CD4-positive, alpha-beta T cell (primary cell): ENCODE measurements at regions not wholly inside any gene's neighbourhood (a gene's known extent, or its start where the extent isn't known, plus 50 kb on each side); places are given as distances from the start of the nearest gene placed in this dataset.
"Not testable (repeated sequence)": the region's sequence is repeated elsewhere in the genome, so short reads cannot be mapped to it uniquely, and the experiment has no call there.

Experiments
- ATAC-seq: fragments of 200-7000 bp; cut with Tn5 transposase; one replicate; pipeline ENCODE4 v1.10.0; 2022; ENCODE audit warnings: mild to moderate bottlenecking; ENCODE audit not compliant: poor library complexity
- CTCF ChIA-PET: fragments of 350-600 bp; sonication (Branson Sonifier 250); formaldehyde crosslinking; loops from one replicate; lab custom pipeline; 2021; ENCODE audit warnings: antibody characterized with exemption, inconsistent platforms; lab: Charles Lee
- POLR2A ChIA-PET: fragments of 350-600 bp; sonication (Branson Sonifier 250); formaldehyde crosslinking; loops from one replicate; lab custom pipeline; 2021; ENCODE audit warnings: antibody characterized with exemption, inconsistent platforms; lab: Charles Lee
- DNase-seq, 14 experiments: peaks; one replicate each; pipeline ENCODE4 v3.0.0-alpha.2; 2013 to 2020; ENCODE audit warnings: mixed read lengths in 2 of 14
- H3K27ac ChIP-seq, 2 donors: one replicate each; pipeline versions ENCODE4 v1.5.1 to v1.7.0; 2013; ENCODE audit warnings: low read length in 2 of 2, low read depth in 1 of 2, mild to moderate bottlenecking in 1 of 2
- H3K27me3 ChIP-seq, 2 experiments: 1 replicate in 1 of 2; 2 replicates in 1 of 2; pipeline versions ENCODE4 v1.6.1 to v1.7.0; 2013; ENCODE audit warnings: low read length in 2 of 2, control low read depth in 1 of 2, mild to moderate bottlenecking in 1 of 2, moderate library complexity in 1 of 2; ENCODE audit not compliant: insufficient read depth in 2 of 2, control insufficient read depth in 1 of 2
- H3K36me3 ChIP-seq: one replicate; pipeline ENCODE4 v1.6.1; 2013; ENCODE audit warnings: low read length, control low read depth; ENCODE audit not compliant: insufficient read depth
- H3K4me1 ChIP-seq: one replicate; pipeline ENCODE4 v1.6.1; 2013; ENCODE audit warnings: low read length, control low read depth; ENCODE audit not compliant: insufficient read depth
- H3K4me3 ChIP-seq: one replicate; pipeline ENCODE4 v1.5.1; 2013; ENCODE audit warnings: mild to moderate bottlenecking, low read length, moderate library complexity
- H3K9me3 ChIP-seq, 2 experiments: 1 replicate in 1 of 2; 2 replicates in 1 of 2; pipeline versions ENCODE4 v1.6.1 to v1.7.0; 2013; ENCODE audit warnings: low read length in 2 of 2, mild to moderate bottlenecking in 2 of 2, control low read depth in 1 of 2, moderate library complexity in 1 of 2; ENCODE audit not compliant: control insufficient read depth in 1 of 2, insufficient read depth in 1 of 2
- H3K27ac Mint-ChIP-seq: one replicate; pipeline ENCODE4 v1.8.0; 2020; ENCODE audit warnings: mixed read lengths
- H3K27me3 Mint-ChIP-seq: one replicate; pipeline ENCODE4 v1.8.0; 2021; ENCODE audit warnings: mixed read lengths
- H3K36me3 Mint-ChIP-seq: one replicate; pipeline ENCODE4 v1.8.0; 2021; ENCODE audit warnings: low read depth, mixed read lengths
- H3K4me1 Mint-ChIP-seq: one replicate; pipeline ENCODE4 v1.8.0; 2021; ENCODE audit warnings: low read depth, mixed read lengths
- H3K4me3 Mint-ChIP-seq: one replicate; pipeline ENCODE4 v1.8.0; 2020; ENCODE audit warnings: mild to moderate bottlenecking, mixed read lengths
- H3K9me3 Mint-ChIP-seq: one replicate; pipeline ENCODE4 v1.8.0; 2020; ENCODE audit warnings: mixed read lengths
- intact Hi-C, 2 experiments: fragments of 100-400 bp; cut with DNase I in 1 of 2; cut with micrococcal nuclease in 1 of 2; formaldehyde crosslinking; loops; one replicate each; pipeline versions ENCODE4 v1.15.1 to v1.9.0; 2023 to 2025; cut with DNase I, micrococcal nuclease
- TF ChIP-seq, protein P1 (sequence below): fragments of 200-600 bp; IDR thresholded peaks from one replicate; pipeline ENCODE4 v1.8.0; 2022; ENCODE audit warnings: antibody characterized with exemption, mild to moderate bottlenecking

DNA sequence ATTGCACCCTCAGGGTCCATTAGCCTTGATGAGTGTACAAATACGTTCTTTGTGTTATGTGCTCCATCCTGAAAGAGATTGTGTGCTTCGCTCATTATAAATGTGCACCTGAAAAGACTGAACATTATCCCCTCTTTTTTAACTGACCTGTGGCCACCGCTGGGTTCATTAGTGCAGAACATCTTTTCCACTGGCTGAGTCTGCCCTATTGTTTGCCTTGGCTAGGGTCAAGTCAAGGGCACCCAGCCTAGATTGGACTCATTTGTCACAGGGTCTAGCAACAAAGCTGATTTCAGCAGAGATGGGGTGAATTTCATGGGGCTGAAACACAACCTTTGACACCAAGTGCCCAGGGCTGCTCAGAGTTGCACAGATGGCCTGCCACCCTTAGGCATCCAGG lies 764.1 kb upstream of the ARRDC3 start:
- no peak overlapping the region for H3K27ac Mint-ChIP-seq
- H3K4me3 ChIP-seq, result no peak overlapping the region
- DNase-seq (no peak), ATAC-seq (no peak)
- no peaks in the 10 kb centered on the region for H3K36me3 Mint-ChIP-seq
- H3K27ac ChIP-seq, result no peak overlapping the region
- POLR2A ChIA-PET, result no interaction called here
- no peak overlapping the region for H3K4me3 Mint-ChIP-seq
- no peaks in the 10 kb centered on the region for H3K27me3 Mint-ChIP-seq
- H3K4me1 Mint-ChIP-seq, result no peaks in the 10 kb centered on the region
- no peaks in the 10 kb centered on the region for H3K9me3 ChIP-seq
- CTCF ChIA-PET, result no interaction called here
- no peaks in the 10 kb centered on the region for H3K27me3 ChIP-seq
- no peaks in the 10 kb centered on the region for H3K9me3 Mint-ChIP-seq
- TF ChIP-seq, protein P1, sequence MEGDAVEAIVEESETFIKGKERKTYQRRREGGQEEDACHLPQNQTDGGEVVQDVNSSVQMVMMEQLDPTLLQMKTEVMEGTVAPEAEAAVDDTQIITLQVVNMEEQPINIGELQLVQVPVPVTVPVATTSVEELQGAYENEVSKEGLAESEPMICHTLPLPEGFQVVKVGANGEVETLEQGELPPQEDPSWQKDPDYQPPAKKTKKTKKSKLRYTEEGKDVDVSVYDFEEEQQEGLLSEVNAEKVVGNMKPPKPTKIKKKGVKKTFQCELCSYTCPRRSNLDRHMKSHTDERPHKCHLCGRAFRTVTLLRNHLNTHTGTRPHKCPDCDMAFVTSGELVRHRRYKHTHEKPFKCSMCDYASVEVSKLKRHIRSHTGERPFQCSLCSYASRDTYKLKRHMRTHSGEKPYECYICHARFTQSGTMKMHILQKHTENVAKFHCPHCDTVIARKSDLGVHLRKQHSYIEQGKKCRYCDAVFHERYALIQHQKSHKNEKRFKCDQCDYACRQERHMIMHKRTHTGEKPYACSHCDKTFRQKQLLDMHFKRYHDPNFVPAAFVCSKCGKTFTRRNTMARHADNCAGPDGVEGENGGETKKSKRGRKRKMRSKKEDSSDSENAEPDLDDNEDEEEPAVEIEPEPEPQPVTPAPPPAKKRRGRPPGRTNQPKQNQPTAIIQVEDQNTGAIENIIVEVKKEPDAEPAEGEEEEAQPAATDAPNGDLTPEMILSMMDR, result no peak
- intact Hi-C loops, result no loop called here
- H3K4me1 ChIP-seq, result no peaks in the 10 kb centered on the region
- no peaks in the 10 kb centered on the region for H3K36me3 ChIP-seq

DNA sequence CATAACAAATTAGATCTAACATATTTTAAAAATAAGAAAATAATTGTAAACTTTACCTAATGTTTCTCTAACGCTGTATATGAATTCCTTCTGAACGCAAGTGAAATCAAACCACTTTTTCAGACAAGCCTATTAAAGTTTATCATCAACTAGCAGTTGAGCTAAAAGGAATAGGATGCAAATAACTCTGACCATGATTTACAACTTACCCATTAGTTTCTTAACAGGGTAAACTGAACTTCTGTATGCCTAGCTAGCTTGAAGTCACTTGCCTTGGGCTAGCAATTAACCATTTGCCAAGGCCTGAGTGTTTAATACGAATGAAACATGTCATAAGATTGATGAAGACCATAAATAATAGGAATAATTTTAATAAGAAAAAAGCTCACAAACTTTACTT lies 762.7 kb upstream of the ARRDC3 start:
- ATAC-seq, result no peak
- Mint-ChIP-seq H3K27me3 (no peaks in the 10 kb centered on the region), H3K36me3 (no peaks in the 10 kb centered on the region), H3K4me3 (no peak overlapping the region), H3K9me3 (no peaks in the 10 kb centered on the region), H3K4me1 (no peaks in the 10 kb centered on the region), H3K27ac (no peak overlapping the region)
- TF ChIP-seq, protein P1, result no peak
- Histone ChIP-seq H3K4me1 (no peaks in the 10 kb centered on the region), H3K27ac (no peak overlapping the region), H3K9me3 (no peaks in the 10 kb centered on the region), H3K4me3 (no peak overlapping the region), H3K27me3 (no peaks in the 10 kb centered on the region), H3K36me3 (no peaks in the 10 kb centered on the region)
- intact Hi-C loops, result no loop called here
- no peak for DNase-seq
- ChIA-PET CTCF (no interaction called here), POLR2A (no interaction called here)

DNA sequence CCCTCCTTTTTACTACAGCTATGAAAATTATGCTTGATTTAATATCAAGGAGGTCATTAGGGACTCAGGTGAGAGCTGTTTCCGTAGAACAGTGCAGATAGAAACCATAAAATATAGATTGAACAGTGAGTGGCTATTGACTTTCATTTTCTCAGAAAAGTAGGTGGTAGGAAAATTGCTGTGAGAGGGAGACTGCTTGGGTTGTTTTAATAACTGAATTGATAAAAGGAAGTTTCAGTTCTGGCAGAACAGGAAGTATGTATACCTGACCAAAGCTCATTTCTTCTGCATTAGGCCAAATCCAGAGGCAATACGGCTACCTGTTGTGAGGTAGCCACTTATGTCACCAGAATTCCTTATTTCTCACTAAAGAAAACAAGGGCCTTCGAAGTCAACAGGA lies 761.7 kb upstream of the ARRDC3 start:
- H3K27me3 ChIP-seq, result no peaks in the 10 kb centered on the region
- H3K4me1 ChIP-seq, result no peaks in the 10 kb centered on the region
- no peak overlapping the region for H3K4me3 ChIP-seq
- H3K9me3 ChIP-seq, result no peaks in the 10 kb centered on the region
- Mint-ChIP-seq H3K4me1 (no peaks in the 10 kb centered on the region), H3K27ac (no peak overlapping the region), H3K9me3 (peaks cover 2% of the 10 kb centered on the region), H3K4me3 (no peak overlapping the region), H3K27me3 (no peaks in the 10 kb centered on the region), H3K36me3 (no peaks in the 10 kb centered on the region)
- CTCF ChIA-PET, result no interaction called here
- H3K27ac ChIP-seq, result no peak overlapping the region
- no peak for DNase-seq
- intact Hi-C loops, result no loop called here
- no peak for ATAC-seq
- H3K36me3 ChIP-seq, result no peaks in the 10 kb centered on the region
- TF ChIP-seq, protein P1, result no peak
- POLR2A ChIA-PET, result no interaction called here

DNA sequence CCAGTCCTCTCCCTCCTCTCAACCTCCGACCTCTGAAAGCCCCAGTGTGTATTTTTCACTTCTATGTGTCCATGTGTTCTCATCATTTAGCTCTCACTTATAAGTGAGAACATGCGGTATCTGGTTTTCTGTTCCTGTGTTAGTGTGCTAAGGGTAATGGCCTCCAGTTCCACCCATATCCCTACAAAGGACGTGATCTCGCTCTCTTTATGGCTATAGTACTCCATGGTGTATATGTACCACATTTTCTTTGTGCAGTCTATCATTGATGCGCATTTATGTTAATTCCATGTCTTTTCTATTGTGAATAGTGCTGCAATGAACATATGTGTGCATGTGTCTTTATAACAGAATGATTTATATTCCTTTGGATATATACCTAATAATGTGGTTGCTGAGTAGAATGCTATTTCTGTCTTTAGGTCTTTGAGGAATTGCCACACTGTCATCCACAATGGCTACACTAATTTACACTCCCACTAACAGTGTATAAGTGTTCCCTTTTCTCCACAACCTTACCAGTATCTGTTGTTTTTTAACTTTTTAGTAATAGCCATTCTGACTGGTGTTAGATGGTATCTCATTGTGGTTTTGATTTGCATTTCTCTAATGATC lies 749.3 kb upstream of the ARRDC3 start:
- POLR2A ChIA-PET, ATAC-seq, H3K4me3 ChIP-seq, DNase-seq, CTCF ChIA-PET, H3K36me3 Mint-ChIP-seq, intact Hi-C loops, H3K4me1 Mint-ChIP-seq, H3K27ac Mint-ChIP-seq, H3K4me1 ChIP-seq, H3K9me3 Mint-ChIP-seq, H3K9me3 ChIP-seq, H3K27me3 ChIP-seq, H3K4me3 Mint-ChIP-seq, H3K27ac ChIP-seq, H3K27me3 Mint-ChIP-seq, H3K36me3 ChIP-seq: not testable (repeated sequence)
